H9 (cell line): ENCODE measurements at regions not wholly inside any gene's neighbourhood (a gene's known extent, or its start where the extent isn't known, plus 50 kb on each side); places are given as distances from the start of the nearest gene placed in this dataset.

Experiments
- DNase-seq: peaks from one replicate; pipeline ENCODE4 v3.0.0-alpha.2; 2017
- H2AFZ ChIP-seq: one replicate; pipeline ENCODE4 v1.6.1; 2013; ENCODE audit warnings: mild to moderate bottlenecking, low read length, control low read depth, moderate library complexity
- H2AK5ac ChIP-seq: 2 replicates; pipeline ENCODE4 v1.6.1; 2013; ENCODE audit warnings: low read length, control low read depth, mixed read lengths; ENCODE audit not compliant: insufficient read length
- H2BK120ac ChIP-seq: one replicate; pipeline ENCODE4 v1.6.1; 2013; ENCODE audit warnings: low read depth, mild to moderate bottlenecking, low read length, control low read depth, inconsistent platforms; ENCODE audit not compliant: poor library complexity, severe bottlenecking
- H2BK12ac ChIP-seq: 2 replicates; pipeline ENCODE4 v1.6.1; 2013; ENCODE audit warnings: low read length, control low read depth, mixed read lengths, low read depth; ENCODE audit not compliant: insufficient read length
- H2BK15ac ChIP-seq: 2 replicates; pipeline ENCODE4 v1.6.1; 2013; ENCODE audit warnings: low read depth, low read length, control low read depth
- H2BK20ac ChIP-seq: one replicate; pipeline ENCODE4 v1.6.1; 2013; ENCODE audit warnings: low read depth, mild to moderate bottlenecking, low read length, control low read depth, inconsistent platforms; ENCODE audit not compliant: poor library complexity, severe bottlenecking
- H2BK5ac ChIP-seq: 2 replicates; pipeline ENCODE4 v1.6.1; 2013; ENCODE audit warnings: low read length, control low read depth, mixed read lengths; ENCODE audit not compliant: insufficient read length
- H3K14ac ChIP-seq: 2 replicates; pipeline ENCODE4 v1.6.1; 2013; ENCODE audit warnings: low read length, control low read depth; ENCODE audit not compliant: insufficient read depth
- H3K18ac ChIP-seq: 2 replicates; pipeline ENCODE4 v1.6.1; 2013; ENCODE audit warnings: low read depth, mild to moderate bottlenecking, mixed read lengths, low read length, control low read depth; ENCODE audit not compliant: insufficient read length
- H3K23ac ChIP-seq: 2 replicates; pipeline ENCODE4 v1.6.1; 2013; ENCODE audit warnings: low read length, control low read depth, mixed read lengths, low read depth; ENCODE audit not compliant: insufficient read length
- H3K23me2 ChIP-seq: 2 replicates; pipeline ENCODE4 v1.6.1; 2013; ENCODE audit warnings: low read depth, mild to moderate bottlenecking, mixed read lengths, low read length, control low read depth; ENCODE audit not compliant: insufficient read length, poor library complexity, severe bottlenecking
- H3K27ac ChIP-seq: 2 replicates; pipeline ENCODE4 v1.5.1; 2013; ENCODE audit warnings: low read length, control low read depth, mixed read lengths, low read depth; ENCODE audit not compliant: insufficient read length
- H3K27me3 ChIP-seq: 2 replicates; pipeline ENCODE4 v1.6.1; 2013; ENCODE audit warnings: low read length, control low read depth, inconsistent platforms; ENCODE audit not compliant: insufficient read depth
- H3K4ac ChIP-seq: 2 replicates; pipeline ENCODE4 v1.6.1; 2013; ENCODE audit warnings: low read depth, mild to moderate bottlenecking, control low read depth, inconsistent platforms, low read length, moderate library complexity
- H3K4me1 ChIP-seq: 2 replicates; pipeline ENCODE4 v1.6.1; 2013; ENCODE audit warnings: low read length, control low read depth, inconsistent platforms; ENCODE audit not compliant: insufficient read depth
- H3K4me2 ChIP-seq: 2 replicates; pipeline ENCODE4 v1.6.1; 2013; ENCODE audit warnings: low read length, control low read depth, mixed read lengths; ENCODE audit not compliant: insufficient read length, insufficient read depth
- H3K56ac ChIP-seq: 2 replicates; pipeline ENCODE4 v1.6.1; 2013; ENCODE audit warnings: low read depth, mild to moderate bottlenecking, mixed read lengths, low read length, control low read depth; ENCODE audit not compliant: insufficient read length
- H3K79me1 ChIP-seq: 2 replicates; pipeline ENCODE4 v1.6.1; 2013; ENCODE audit warnings: low read depth, mild to moderate bottlenecking, moderate library complexity, low read length, control low read depth, inconsistent platforms; ENCODE audit not compliant: insufficient read depth, poor library complexity, severe bottlenecking
- H3K79me2 ChIP-seq: 2 replicates; pipeline ENCODE4 v1.6.1; 2013; ENCODE audit warnings: low read length, control low read depth, inconsistent platforms; ENCODE audit not compliant: insufficient read depth
- H3K9ac ChIP-seq: 2 replicates; pipeline ENCODE4 v1.6.1; 2013; ENCODE audit warnings: low read length, control low read depth, mixed read lengths; ENCODE audit not compliant: insufficient read length; ENCODE audit errors: extremely low read depth
- H3K9me3 ChIP-seq: one replicate; pipeline ENCODE4 v1.6.1; 2013; ENCODE audit warnings: low read depth, low read length, inconsistent platforms; ENCODE audit not compliant: control insufficient read depth
- H3T11ph ChIP-seq: one replicate; pipeline ENCODE4 v1.6.1; 2013; ENCODE audit warnings: mild to moderate bottlenecking, low read length, control low read depth, inconsistent platforms
- H4K20me1 ChIP-seq: one replicate; pipeline ENCODE4 v1.6.1; 2013; ENCODE audit not compliant: control insufficient read depth, insufficient read length, insufficient read depth
- H4K5ac ChIP-seq: 2 replicates; pipeline ENCODE4 v1.6.1; 2013; ENCODE audit warnings: low read depth, mild to moderate bottlenecking, mixed read lengths, low read length, control low read depth; ENCODE audit not compliant: insufficient read length
- H4K8ac ChIP-seq: replicated peaks from 2 replicates; pipeline ENCODE4 v1.6.1; 2013; ENCODE audit warnings: low read length, control low read depth, mixed read lengths, low read depth; ENCODE audit not compliant: insufficient read length
- H4K91ac ChIP-seq: 2 replicates; pipeline ENCODE4 v1.6.1; 2013; ENCODE audit warnings: low read depth, mild to moderate bottlenecking, moderate library complexity, mixed read lengths, low read length, control low read depth; ENCODE audit not compliant: insufficient read length
- H3K27ac Mint-ChIP-seq, 3 experiments: 2 replicates in 2 of 3; 3 replicates in 1 of 3; pipeline ENCODE4 v1.8.0; 2020 to 2021; ENCODE audit warnings: mixed read lengths in 3 of 3, mild to moderate bottlenecking in 1 of 3, moderate library complexity in 1 of 3
- H3K27me3 Mint-ChIP-seq: 2 replicates; pipeline ENCODE4 v1.8.0; 2021; ENCODE audit warnings: low read depth, mild to moderate bottlenecking, moderate library complexity, mixed read lengths
- H3K36me3 Mint-ChIP-seq, 3 experiments: 2 replicates in 2 of 3; 3 replicates in 1 of 3; pipeline ENCODE4 v1.8.0; 2020 to 2021; ENCODE audit warnings: low read depth in 3 of 3, mixed read lengths in 3 of 3; ENCODE audit not compliant: insufficient read depth in 1 of 3
- H3K4me1 Mint-ChIP-seq, 2 experiments: 2 replicates each; pipeline ENCODE4 v1.8.0; 2020; ENCODE audit warnings: mixed read lengths in 2 of 2
- H3K4me3 Mint-ChIP-seq, 2 experiments: 2 replicates in 1 of 2; 3 replicates in 1 of 2; pipeline ENCODE4 v1.8.0; 2020 to 2021; ENCODE audit warnings: mild to moderate bottlenecking in 2 of 2, mixed read lengths in 2 of 2, moderate library complexity in 1 of 2
- H3K9me3 Mint-ChIP-seq, 2 experiments: 2 replicates in 1 of 2; 3 replicates in 1 of 2; pipeline ENCODE4 v1.8.0; 2020; ENCODE audit warnings: mild to moderate bottlenecking in 2 of 2, mixed read lengths in 2 of 2, moderate library complexity in 1 of 2
- WGBS: extraction: QIAGEN DNeasy Blood & Tissue Kit; methylation state at CpG from one replicate; pipeline ENCODE4 v1.1.7; 2013; ENCODE audit warnings: missing lambda C conversion rate, low lambda C conversion rate, mixed read lengths; ENCODE audit not compliant: insufficient read length; ENCODE audit errors: extremely low coverage; 5-methylcytosine and 5-hydroxymethylcytosine counted together
- TF ChIP-seq, protein P1 (sequence below): fragments of 200-600 bp; sonication (generic); conservative IDR thresholded peaks from 3 replicates; pipeline ENCODE4 v1.8.0; 2021; ENCODE audit warnings: antibody characterized with exemption, mild to moderate bottlenecking

DNA sequence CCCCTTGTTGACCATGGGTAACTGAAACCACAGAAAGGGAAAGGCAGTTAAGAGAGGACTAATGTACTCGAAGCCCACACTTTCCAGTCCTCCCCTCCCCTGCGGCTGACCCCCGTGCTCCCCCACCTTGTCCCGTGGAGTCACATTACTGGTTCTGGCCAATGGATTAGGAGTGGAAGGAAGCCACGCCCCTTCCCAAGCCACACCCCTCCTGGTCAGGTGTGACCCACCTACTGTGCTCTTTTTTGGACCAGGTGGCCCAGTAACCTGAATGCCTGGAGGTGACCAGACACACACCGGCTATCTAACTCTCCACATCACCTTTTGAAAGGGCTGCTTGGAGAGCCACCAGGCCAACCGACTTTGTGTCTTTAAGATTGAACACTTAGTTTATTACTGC is 109.3 kb upstream of the MSX1 start:
- H3K14ac ChIP-seq, result no peak overlapping the region
- H3K9me3 Mint-ChIP-seq, result peaks cover 22 to 26% of the 10 kb centered on the region in 2 experiments
- peaks cover 20% of the 10 kb centered on the region for H3K27me3 Mint-ChIP-seq
- H4K5ac ChIP-seq, result no peak overlapping the region
- no peak overlapping the region for H2BK12ac ChIP-seq
- H2AFZ ChIP-seq, result no peak overlapping the region
- H3K36me3 Mint-ChIP-seq, result peaks cover 4 to 7% (median 7%) of the 10 kb centered on the region in 3 experiments; a peak in 3 of 7 replicates
- no peaks in the 10 kb centered on the region for H3K23me2 ChIP-seq
- H2AK5ac ChIP-seq, result no peak overlapping the region
- H3K18ac ChIP-seq, result no peak overlapping the region
- WGBS, result no CpG with 5 or more reads among the region's 7 CpGs
- no peak overlapping the region for H3K9ac ChIP-seq
- H4K20me1 ChIP-seq, result no peaks in the 10 kb centered on the region
- no peak overlapping the region for H4K8ac ChIP-seq
- no peak overlapping the region for H2BK5ac ChIP-seq
- H3K79me2 ChIP-seq, result no peaks in the 10 kb centered on the region
- H4K91ac ChIP-seq, result no peak overlapping the region
- H3K9me3 ChIP-seq, result peaks cover 12% of the 10 kb centered on the region
- H3K27ac ChIP-seq, result no peak overlapping the region
- peaks cover 0 to 16% of the 10 kb centered on the region in 2 experiments; a peak in 2 of 4 replicates for H3K4me1 Mint-ChIP-seq
- H3T11ph ChIP-seq, result no peak overlapping the region
- no peak overlapping the region for H3K4ac ChIP-seq
- H3K4me1 ChIP-seq, result no peaks in the 10 kb centered on the region
- H3K27me3 ChIP-seq, result no peaks in the 10 kb centered on the region
- no peak overlapping the region for H2BK20ac ChIP-seq
- H2BK15ac ChIP-seq, result no peak overlapping the region
- H3K79me1 ChIP-seq, result no peaks in the 10 kb centered on the region
- H3K23ac ChIP-seq, result no peak overlapping the region
- TF ChIP-seq, protein P1, sequence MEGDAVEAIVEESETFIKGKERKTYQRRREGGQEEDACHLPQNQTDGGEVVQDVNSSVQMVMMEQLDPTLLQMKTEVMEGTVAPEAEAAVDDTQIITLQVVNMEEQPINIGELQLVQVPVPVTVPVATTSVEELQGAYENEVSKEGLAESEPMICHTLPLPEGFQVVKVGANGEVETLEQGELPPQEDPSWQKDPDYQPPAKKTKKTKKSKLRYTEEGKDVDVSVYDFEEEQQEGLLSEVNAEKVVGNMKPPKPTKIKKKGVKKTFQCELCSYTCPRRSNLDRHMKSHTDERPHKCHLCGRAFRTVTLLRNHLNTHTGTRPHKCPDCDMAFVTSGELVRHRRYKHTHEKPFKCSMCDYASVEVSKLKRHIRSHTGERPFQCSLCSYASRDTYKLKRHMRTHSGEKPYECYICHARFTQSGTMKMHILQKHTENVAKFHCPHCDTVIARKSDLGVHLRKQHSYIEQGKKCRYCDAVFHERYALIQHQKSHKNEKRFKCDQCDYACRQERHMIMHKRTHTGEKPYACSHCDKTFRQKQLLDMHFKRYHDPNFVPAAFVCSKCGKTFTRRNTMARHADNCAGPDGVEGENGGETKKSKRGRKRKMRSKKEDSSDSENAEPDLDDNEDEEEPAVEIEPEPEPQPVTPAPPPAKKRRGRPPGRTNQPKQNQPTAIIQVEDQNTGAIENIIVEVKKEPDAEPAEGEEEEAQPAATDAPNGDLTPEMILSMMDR, result no peak
- no peak overlapping the region for H3K56ac ChIP-seq
- H3K27ac Mint-ChIP-seq, result no peak overlapping the region
- H2BK120ac ChIP-seq, result no peak overlapping the region
- no peak overlapping the region for H3K4me3 Mint-ChIP-seq
- DNase-seq, result peak; percentile 49
- no peak overlapping the region for H3K4me2 ChIP-seq
